Esophagus muscularis mucosa (tissue), 3 donors: ENCODE measurements at regions not wholly inside any gene's neighbourhood (a gene's known extent, or its start where the extent isn't known, plus 50 kb on each side); places are given as distances from the start of the nearest gene placed in this dataset.

Source experiments
- CTCF ChIP-seq, 3 experiments: fragments of 200-600 bp in 2 of 3; fragments of 450-650 bp in 1 of 3; sonication (generic) in 2 of 3; IDR thresholded peaks; one replicate each; pipeline ENCODE4 v1.5.1; 2017 to 2019; ENCODE audit warnings: antibody characterized with exemption in 3 of 3, mild to moderate bottlenecking in 2 of 3, moderate library complexity in 1 of 3
- POLR2AphosphoS5 ChIP-seq, 2 donors: sonication (generic); formaldehyde crosslinking; IDR thresholded peaks; one replicate each; pipeline ENCODE4 v1.6.1; 2017; ENCODE audit warnings: antibody characterized with exemption in 2 of 2

- TF ChIP-seq CTCF (IDR thresholded peaks at IDR 0.05): no peak
- no peak for TF ChIP-seq POLR2AphosphoS5 (IDR thresholded peaks at IDR 0.05)
Measured at GRCh38 chr5:168228668-168229067, 62.8 kb upstream of the WWC1 start.
